Prostate gland (tissue), 2 donors: ENCODE measurements at regions not wholly inside any gene's neighbourhood (a gene's known extent, or its start where the extent isn't known, plus 50 kb on each side); places are given as distances from the start of the nearest gene placed in this dataset.

Experiments used
- POLR2A ChIP-seq: fragments of 450-650 bp; IDR thresholded peaks from one replicate; pipeline ENCODE4 v1.6.1; 2016; ENCODE audit warnings: antibody characterized with exemption, mild to moderate bottlenecking
- TF ChIP-seq, protein P1 (sequence below), 4 experiments: fragments of 200-600 bp in 2 of 4; fragments of 450-650 bp in 2 of 4; sonication (generic) in 2 of 4; IDR thresholded peaks; 1 replicate in 3 of 4; 2 replicates in 1 of 4; pipeline ENCODE4 v1.5.1; 2016 to 2019; ENCODE audit warnings: antibody characterized with exemption in 4 of 4, mild to moderate bottlenecking in 2 of 4, moderate library complexity in 2 of 4

DNA sequence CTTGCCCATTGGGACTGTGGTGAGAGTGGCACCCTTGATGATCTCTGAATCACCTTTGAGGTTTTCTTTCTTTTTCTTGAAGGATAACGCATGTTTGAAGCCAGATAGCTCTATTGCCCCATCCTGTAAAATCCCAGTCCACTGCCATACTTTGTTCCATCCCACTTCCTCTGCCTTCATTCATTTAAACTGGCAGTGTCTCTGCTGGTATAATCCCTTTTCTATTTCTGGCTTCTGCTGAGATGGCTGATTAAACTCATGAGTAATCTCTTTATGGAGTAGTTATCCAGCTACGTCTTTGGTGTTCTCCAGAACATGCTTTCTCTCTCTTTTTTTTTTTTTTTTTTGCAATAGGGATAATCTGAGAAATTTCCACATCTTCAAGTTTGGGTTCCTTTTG, 656.5 kb upstream of the SALL1 start:
- TF ChIP-seq POLR2A: no peak
- TF ChIP-seq, protein P1, sequence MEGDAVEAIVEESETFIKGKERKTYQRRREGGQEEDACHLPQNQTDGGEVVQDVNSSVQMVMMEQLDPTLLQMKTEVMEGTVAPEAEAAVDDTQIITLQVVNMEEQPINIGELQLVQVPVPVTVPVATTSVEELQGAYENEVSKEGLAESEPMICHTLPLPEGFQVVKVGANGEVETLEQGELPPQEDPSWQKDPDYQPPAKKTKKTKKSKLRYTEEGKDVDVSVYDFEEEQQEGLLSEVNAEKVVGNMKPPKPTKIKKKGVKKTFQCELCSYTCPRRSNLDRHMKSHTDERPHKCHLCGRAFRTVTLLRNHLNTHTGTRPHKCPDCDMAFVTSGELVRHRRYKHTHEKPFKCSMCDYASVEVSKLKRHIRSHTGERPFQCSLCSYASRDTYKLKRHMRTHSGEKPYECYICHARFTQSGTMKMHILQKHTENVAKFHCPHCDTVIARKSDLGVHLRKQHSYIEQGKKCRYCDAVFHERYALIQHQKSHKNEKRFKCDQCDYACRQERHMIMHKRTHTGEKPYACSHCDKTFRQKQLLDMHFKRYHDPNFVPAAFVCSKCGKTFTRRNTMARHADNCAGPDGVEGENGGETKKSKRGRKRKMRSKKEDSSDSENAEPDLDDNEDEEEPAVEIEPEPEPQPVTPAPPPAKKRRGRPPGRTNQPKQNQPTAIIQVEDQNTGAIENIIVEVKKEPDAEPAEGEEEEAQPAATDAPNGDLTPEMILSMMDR (IDR thresholded peaks at IDR 0.05): no peak
